H1 (cell line): ENCODE measurements at regions not wholly inside any gene's neighbourhood (a gene's known extent, or its start where the extent isn't known, plus 50 kb on each side); places are given as distances from the start of the nearest gene placed in this dataset.

ENCODE experiments used
- CTCF ChIA-PET: fragments of 300-600 bp; sonication (Branson Sonifier 250); formaldehyde crosslinking; loops from one replicate; lab custom pipeline; 2021; ENCODE audit not compliant: partially characterized antibody; lab: Charles Lee
- POLR2A ChIA-PET: fragments of 300-600 bp; sonication (Branson Sonifier 250); formaldehyde crosslinking; loops from one replicate; lab custom pipeline; 2021; ENCODE audit warnings: inconsistent platforms; ENCODE audit not compliant: partially characterized antibody; lab: Charles Lee
- DNase-seq, 2 experiments: peaks; one replicate each; pipeline versions ENCODE4 v3.0.0 to v3.0.0-alpha.2; 2010 to 2022; ENCODE audit warnings: low spot score in 2 of 2, low read depth in 1 of 2, mixed read lengths in 1 of 2
- FAIRE-seq: peaks from 2 replicates; lab custom pipeline; 2011; peaks lifted over from hg19 to GRCh38; lab: Jason Lieb, UNC
- H2AFZ ChIP-seq: 2 replicates; pipeline ENCODE4 v1.8.1; 2012; ENCODE audit warnings: low read length, inconsistent platforms
- H2AK5ac ChIP-seq: 2 replicates; pipeline ENCODE4 v1.6.1; 2013; ENCODE audit warnings: low read depth, low read length
- H2BK120ac ChIP-seq: replicated peaks from 2 replicates; pipeline ENCODE3; 2013; ENCODE audit warnings: low read depth, low read length, inconsistent platforms
- H2BK12ac ChIP-seq: 2 replicates; pipeline ENCODE4 v1.6.1; 2013; ENCODE audit warnings: low read depth, low read length
- H2BK15ac ChIP-seq: 2 replicates; pipeline ENCODE4 v1.6.1; 2013; ENCODE audit warnings: low read length
- H2BK20ac ChIP-seq: 2 replicates; pipeline ENCODE4 v1.6.1; 2013; ENCODE audit warnings: low read length
- H2BK5ac ChIP-seq: 2 replicates; pipeline ENCODE4 v1.6.1; 2013; ENCODE audit warnings: low read depth, low read length
- H3K14ac ChIP-seq: 2 replicates; pipeline ENCODE4 v1.6.1; 2013; ENCODE audit warnings: inconsistent platforms; ENCODE audit not compliant: insufficient read length
- H3K18ac ChIP-seq: 2 replicates; pipeline ENCODE4 v1.6.1; 2013; ENCODE audit warnings: low read length; ENCODE audit errors: extremely low read depth
- H3K23ac ChIP-seq: 2 replicates; pipeline ENCODE4 v1.6.1; 2013; ENCODE audit warnings: inconsistent platforms; ENCODE audit not compliant: insufficient read length
- H3K23me2 ChIP-seq: 2 replicates; pipeline ENCODE4 v1.6.1; 2013; ENCODE audit warnings: low read depth, low read length
- H3K27ac ChIP-seq: 2 replicates; pipeline ENCODE4 v1.6.1; 2011; ENCODE audit warnings: low read depth, low read length, inconsistent platforms
- H3K27me3 ChIP-seq, 4 experiments: replicated peaks in 1 of 4; 1 replicate in 1 of 4; 2 replicates in 3 of 4; pipeline versions ENCODE4 v1.6.1 to v1.8.1; 2011 to 2013; ENCODE audit warnings: low read length in 3 of 4, mild to moderate bottlenecking in 3 of 4, inconsistent platforms in 2 of 4, mixed read lengths in 2 of 4, moderate library complexity in 1 of 4; ENCODE audit not compliant: control insufficient read depth in 3 of 4, insufficient read depth in 3 of 4; ENCODE audit errors: extremely low read depth in 1 of 4
- H3K36me3 ChIP-seq, 4 experiments: 2 replicates each; pipeline versions ENCODE4 v1.6.1 to v1.8.1; 2011 to 2013; ENCODE audit warnings: mild to moderate bottlenecking in 4 of 4, low read length in 3 of 4, moderate library complexity in 2 of 4, control low read depth in 1 of 4, inconsistent platforms in 1 of 4; ENCODE audit not compliant: insufficient read depth in 4 of 4, control insufficient read depth in 2 of 4
- H3K4ac ChIP-seq: replicated peaks from 2 replicates; pipeline ENCODE3; 2013; ENCODE audit warnings: low read length, low read depth, mixed read lengths, inconsistent platforms; ENCODE audit not compliant: insufficient read length
- H3K4me1 ChIP-seq, 4 experiments: replicated peaks in 1 of 4; 1 replicate in 1 of 4; 2 replicates in 3 of 4; pipeline versions ENCODE4 v1.6.1 to v1.8.1; 2011 to 2013; ENCODE audit warnings: low read length in 3 of 4, inconsistent platforms in 2 of 4, mixed read lengths in 1 of 4; ENCODE audit not compliant: insufficient read depth in 4 of 4, control insufficient read depth in 3 of 4
- H3K4me2 ChIP-seq, 2 experiments: 2 replicates each; pipeline versions ENCODE4 v1.6.1 to v1.8.1; 2011 to 2013; ENCODE audit warnings: low read depth in 2 of 2, low read length in 2 of 2, control low read depth in 1 of 2, inconsistent platforms in 1 of 2, mild to moderate bottlenecking in 1 of 2; ENCODE audit not compliant: insufficient read depth in 1 of 2
- H3K4me3 ChIP-seq, 4 experiments: fragments of 200-600, 300-600 bp in 1 of 4; sonication (generic), shearing (Covaris generic), sonication (Bioruptor Twin) in 1 of 4; 2 replicates each; pipeline versions ENCODE4 v1.5.1 to v1.8.1; 2011 to 2016; ENCODE audit warnings: low read length in 4 of 4, low read depth in 3 of 4, control low read depth in 2 of 4, inconsistent platforms in 2 of 4, mild to moderate bottlenecking in 2 of 4, mixed read lengths in 1 of 4, moderate library complexity in 1 of 4; ENCODE audit not compliant: insufficient read depth in 2 of 4; ENCODE audit errors: extremely low read depth in 1 of 4
- H3K56ac ChIP-seq: replicated peaks from 2 replicates; pipeline ENCODE3; 2013; ENCODE audit warnings: low read depth, mild to moderate bottlenecking, mixed read lengths, low read length, inconsistent platforms; ENCODE audit not compliant: insufficient read length
- H3K79me1 ChIP-seq: 2 replicates; pipeline ENCODE4 v1.6.1; 2013; ENCODE audit warnings: low read depth, low read length, control low read depth
- H3K79me2 ChIP-seq, 2 experiments: 2 replicates each; pipeline versions ENCODE4 v1.6.1 to v1.8.1; 2012 to 2013; ENCODE audit warnings: low read length in 2 of 2, mild to moderate bottlenecking in 2 of 2, inconsistent platforms in 1 of 2; ENCODE audit not compliant: insufficient read depth in 2 of 2, control insufficient read depth in 1 of 2
- H3K9ac ChIP-seq, 4 experiments: replicated peaks in 1 of 4; 1 replicate in 1 of 4; 2 replicates in 3 of 4; pipeline versions ENCODE4 v1.6.1 to v1.8.1; 2011 to 2013; ENCODE audit warnings: low read depth in 3 of 4, low read length in 3 of 4, control low read depth in 2 of 4, mild to moderate bottlenecking in 2 of 4, moderate library complexity in 2 of 4, inconsistent platforms in 1 of 4; ENCODE audit errors: extremely low read depth in 1 of 4
- H3K9me3 ChIP-seq, 2 experiments: 2 replicates each; pipeline versions ENCODE4 v1.6.1 to v1.8.1; 2012 to 2013; ENCODE audit warnings: mild to moderate bottlenecking in 2 of 2, moderate library complexity in 2 of 2, control low read depth in 1 of 2, inconsistent platforms in 1 of 2, low read depth in 1 of 2, low read length in 1 of 2, mixed read lengths in 1 of 2; ENCODE audit not compliant: insufficient read depth in 2 of 2
- H4K20me1 ChIP-seq, 2 experiments: replicated peaks in 1 of 2; 2 replicates each; pipeline versions ENCODE3 to v1.8.1; 2011 to 2013; ENCODE audit warnings: inconsistent platforms in 2 of 2, low read length in 2 of 2, mild to moderate bottlenecking in 1 of 2; ENCODE audit not compliant: insufficient read depth in 2 of 2, control insufficient read depth in 1 of 2
- H4K5ac ChIP-seq: 2 replicates; pipeline ENCODE4 v1.6.1; 2013; ENCODE audit warnings: low read length, low read depth, mixed read lengths, inconsistent platforms; ENCODE audit not compliant: insufficient read length
- H4K8ac ChIP-seq: 2 replicates; pipeline ENCODE4 v1.8.0; 2013; ENCODE audit warnings: mild to moderate bottlenecking, moderate library complexity, low read length, inconsistent platforms; ENCODE audit not compliant: insufficient read depth; ENCODE audit errors: extremely low read depth
- H4K91ac ChIP-seq: replicated peaks from 2 replicates; pipeline ENCODE3; 2013; ENCODE audit warnings: low read length, mixed read lengths, inconsistent platforms; ENCODE audit not compliant: insufficient read length
- HDAC6 ChIP-seq: IDR thresholded peaks from one replicate; pipeline ENCODE4 v1.7.1; 2012; ENCODE audit warnings: low read depth, mild to moderate bottlenecking, inconsistent platforms, low read length, moderate library complexity
- KDM4A ChIP-seq: IDR thresholded peaks from one replicate; pipeline ENCODE4 v1.7.1; 2012; ENCODE audit warnings: low read depth, mild to moderate bottlenecking, moderate library complexity, low read length, inconsistent platforms; ENCODE audit not compliant: severe bottlenecking
- MAFK ChIP-seq: IDR thresholded peaks from 2 replicates; pipeline ENCODE4 v1.6.1; 2012; ENCODE audit warnings: low read depth, mild to moderate bottlenecking, improper control_type of control experiment, low read length
- POLR2A ChIP-seq, 2 experiments: IDR thresholded peaks; 1 replicate in 1 of 2; 2 replicates in 1 of 2; pipeline ENCODE4 v1.6.1; 2011; ENCODE audit warnings: low read depth in 2 of 2, low read length in 2 of 2, mild to moderate bottlenecking in 2 of 2; ENCODE audit errors: control extremely low read depth in 1 of 2
- POLR2AphosphoS5 ChIP-seq: IDR thresholded peaks from 2 replicates; pipeline ENCODE4 v1.6.1; 2011; ENCODE audit warnings: low read depth, low read length
- RFX5 ChIP-seq: IDR thresholded peaks from 2 replicates; pipeline ENCODE4 v1.6.1; 2011; ENCODE audit warnings: low read depth, low read length, improper control_type of control experiment, borderline replicate concordance
- SIX5 ChIP-seq: IDR thresholded peaks from 2 replicates; pipeline ENCODE4 v1.6.1; 2011; ENCODE audit warnings: mild to moderate bottlenecking, low read depth, low read length
- USF2 ChIP-seq: IDR thresholded peaks from 2 replicates; pipeline ENCODE4 v1.6.1; 2011; ENCODE audit warnings: low read length, improper control_type of control experiment
- WGBS, 2 experiments: shearing (Covaris generic) in 1 of 2; methylation state at CpG; one replicate each; pipeline versions ENCODE4 v1.1.6 to v1.1.7; 2013 to 2015; ENCODE audit warnings: low lambda C conversion rate in 2 of 2, mixed read lengths in 2 of 2, inconsistent platforms in 1 of 2, low coverage in 1 of 2, missing lambda C conversion rate in 1 of 2; ENCODE audit not compliant: insufficient replicate concordance in 2 of 2, insufficient coverage in 1 of 2, insufficient read length in 1 of 2; ENCODE audit errors: extremely low coverage in 1 of 2, missing lambda C conversion rate in 1 of 2; 5-methylcytosine and 5-hydroxymethylcytosine counted together

- no peak for FAIRE-seq
These were observed 107.8 kb downstream of the CCNG2 start for GRCh38 chr4:77264826-77265225.

More at GRCh38 chr4:77264826-77265225, 107.8 kb downstream of the CCNG2 start:
- Histone ChIP-seq H3K14ac (no peak overlapping the region), H3K4me1 (no peaks in the 10 kb centered on the region), H3K79me2 (no peaks in the 10 kb centered on the region), H3K4ac (no peak overlapping the region), H4K91ac (no peak overlapping the region), H2BK12ac (no peak overlapping the region), H4K8ac (no peak overlapping the region), H3K36me3 (no peaks in the 10 kb centered on the region), H3K27me3 (0 out of 7 replicates have a peak, but pooled peaks cover 0 to 2% (median 0%) of the 10 kb centered on the region in 4 experiments), H3K56ac (no peak overlapping the region), H4K5ac (no peak overlapping the region), H3K9me3 (peaks cover 9 to 10% of the 10 kb centered on the region in 2 experiments; a peak in 1 of 4 replicates), H3K23ac (no peak overlapping the region), H2BK20ac (no peak overlapping the region), H3K27ac (no peak overlapping the region), H2BK120ac (no peak overlapping the region), H2BK5ac (no peak overlapping the region), H3K79me1 (no peaks in the 10 kb centered on the region), H3K4me3 (no peak overlapping the region), H2AK5ac (no peak overlapping the region), H3K23me2 (no peaks in the 10 kb centered on the region), H2AFZ (no peak overlapping the region), H3K4me2 (no peak overlapping the region), H2BK15ac (no peak overlapping the region), H4K20me1 (no peaks in the 10 kb centered on the region), H3K9ac (no peak overlapping the region), H3K18ac (no peak overlapping the region)
- ChIA-PET POLR2A (no interaction called here), CTCF (interaction anchor here (0.7 to 2.1 kb wide), 7 partner anchors 14 to 44 kb away, joined by 3 to 9 read pairs (median 4); no protein-coding TSS in a partner anchor)
- no peak for DNase-seq
- TF ChIP-seq POLR2A (IDR thresholded peaks at IDR 0.05; ENCODE audit: control extremely low read depth in 1 of 2, low read depth in 2 of 2, low read length in 2 of 2) (no peak), RFX5 (no peak), POLR2AphosphoS5 (no peak), SIX5 (no peak), USF2 (no peak), KDM4A (no peak), HDAC6 (no peak), MAFK (no peak)
- 61% methylated on average over 2 of the region's 2 CpGs; no CpG with 5 or more reads in 1 of the 2 experiments for WGBS, 2 experiments
